ENCODE measurements at regions not wholly inside any gene's neighbourhood (a gene's known extent, or its start where the extent isn't known, plus 50 kb on each side); places are given as distances from the start of the nearest gene placed in this dataset.
"Not testable (repeated sequence)": the region's sequence is repeated elsewhere in the genome, so short reads cannot be mapped to it uniquely, and the experiment has no call there.

GRCh38 chr18:22764005-22764404 is 169.1 kb upstream of the RBBP8 start:
- TF ChIP-seq CTCF (IDR thresholded peaks at IDR 0.05; ENCODE audit: insufficient read depth, low read length); REST (IDR thresholded peaks at IDR 0.05; ENCODE audit: insufficient replicate concordance, low read depth): not testable (repeated sequence)

Measured in HL-60 (cell line).